ENCODE measurements at regions not wholly inside any gene's neighbourhood (a gene's known extent, or its start where the extent isn't known, plus 50 kb on each side); places are given as distances from the start of the nearest gene placed in this dataset.

GRCh38 chr16:6144463-6144862 lies 1046.9 kb upstream of the EEF2KMT start:
- no peak for TF ChIP-seq POLR2AphosphoS5 (IDR thresholded peaks at IDR 0.05; ENCODE audit: low read depth, low read length)
- no peak for TF ChIP-seq POLR2A (IDR thresholded peaks at IDR 0.05; ENCODE audit: low read depth, low read length)
- TF ChIP-seq TAF1 (IDR thresholded peaks at IDR 0.05; ENCODE audit: borderline replicate concordance, low read depth, low read length): no peak

Data from GM12892 (cell line).